ENCODE measurements at regions not wholly inside any gene's neighbourhood (a gene's known extent, or its start where the extent isn't known, plus 50 kb on each side); places are given as distances from the start of the nearest gene placed in this dataset.

GRCh38 chr4:158395343-158395742, 126.3 kb upstream of the RXFP1 start:
- Histone ChIP-seq H3K4me3 (replicated peaks in 1 of 2; ENCODE audit: low read depth in 1 of 2, low read length in 2 of 2) (no peak overlapping the region), H3K4me1 (ENCODE audit: control insufficient read depth in 1 of 2, insufficient read depth in 2 of 2, low read length in 2 of 2) (no peaks in the 10 kb centered on the region), H3K27ac (ENCODE audit: low read depth, low read length) (no peak overlapping the region), H3K9me2 (ENCODE audit: insufficient read depth) (no peaks in the 10 kb centered on the region), H3K27me3 (ENCODE audit: insufficient read depth, low read length) (no peaks in the 10 kb centered on the region), H3K9ac (ENCODE audit: low read length) (no peak overlapping the region), H4K20me1 (ENCODE audit: insufficient read depth) (no peaks in the 10 kb centered on the region), H3K9me3 (ENCODE audit: control insufficient read depth in 1 of 2, insufficient read depth in 1 of 2, low read depth in 1 of 2, low read length in 2 of 2) (no peaks in the 10 kb centered on the region), H2AFZ (ENCODE audit: low read depth, low read length, poor library complexity, severe bottlenecking) (no peak overlapping the region), H3K36me3 (ENCODE audit: control insufficient read depth in 1 of 2, insufficient read depth in 2 of 2, low read length in 2 of 2) (no peaks in the 10 kb centered on the region), H3K4me2 (ENCODE audit: low read length) (no peak overlapping the region), H3K79me2 (ENCODE audit: insufficient read depth, low read length) (no peaks in the 10 kb centered on the region)
- intact Hi-C loops (cut with micrococcal nuclease): no loop called here
- TF ChIP-seq SIN3A (IDR thresholded peaks at IDR 0.05; ENCODE audit: low read depth) (no peak), POLR2A (IDR thresholded peaks at IDR 0.05; ENCODE audit: borderline replicate concordance, extremely low read depth, insufficient read depth, insufficient read length) (no peak), POLR2AphosphoS5 (IDR thresholded peaks at IDR 0.05; ENCODE audit: low read depth, low read length) (no peak), SRF (IDR thresholded peaks at IDR 0.05; ENCODE audit: low read depth) (no peak), CEBPB (IDR thresholded peaks at IDR 0.05; ENCODE audit: low read depth) (no peak), ELF1 (IDR thresholded peaks at IDR 0.05; ENCODE audit: borderline replicate concordance, low read depth) (no peak), YY1 (IDR thresholded peaks at IDR 0.05; ENCODE audit: extremely low read depth, insufficient replicate concordance, low read depth, low read length) (no peak), MAX (IDR thresholded peaks at IDR 0.05) (no peak), SP1 (IDR thresholded peaks at IDR 0.05; ENCODE audit: low read depth) (no peak), REST (IDR thresholded peaks at IDR 0.05; ENCODE audit: low read depth) (no peak), TCF7L2 (IDR thresholded peaks at IDR 0.05; ENCODE audit: borderline replicate concordance, extremely low read depth, insufficient read depth, insufficient read length) (no peak), ZFX (IDR thresholded peaks at IDR 0.05) (no peak), ZBTB33 (IDR thresholded peaks at IDR 0.05; ENCODE audit: extremely low read depth, insufficient replicate concordance, low read length) (no peak), EGR1 (IDR thresholded peaks at IDR 0.05; ENCODE audit: low read depth) (no peak), ZNF274 (IDR thresholded peaks at IDR 0.05; ENCODE audit: low read depth, low read length) (no peak), ATF3 (IDR thresholded peaks at IDR 0.05) (no peak), RAD21 (IDR thresholded peaks at IDR 0.05; ENCODE audit: low read depth) (no peak), CTCF (IDR thresholded peaks at IDR 0.05 in 2 of 3, conservative IDR thresholded peaks at IDR 0.05 in 1 of 3; ENCODE audit: borderline replicate concordance in 1 of 3, insufficient read depth in 1 of 3, low read depth in 2 of 3, low read length in 2 of 3) (no peak), JUND (IDR thresholded peaks at IDR 0.05) (no peak)
- DNase-seq (ENCODE audit: low read depth, low spot score): no peak
- BruUV-seq (replicated peaks): no TSS peak
- no peak for ATAC-seq
- CTCF ChIA-PET: interaction anchor here (1.0 kb wide), 1 partner anchor 11 kb away, joined by 5 read pairs; no protein-coding TSS in a partner anchor
- POLR2A ChIA-PET: no interaction called here
- RAD21 ChIA-PET (ENCODE audit: low non-redundant PET in 1 of 2, low total read pairs in 2 of 2, uncharacterized antibody in 2 of 2, unreplicated experiment in 2 of 2): no interaction called here
